B cell (primary cell): ENCODE measurements at regions not wholly inside any gene's neighbourhood (a gene's known extent, or its start where the extent isn't known, plus 50 kb on each side); places are given as distances from the start of the nearest gene placed in this dataset.

ENCODE experiments used
- CTCF ChIP-seq: fragments of 200-600 bp; IDR thresholded peaks from one replicate; pipeline ENCODE4 v1.8.0; 2022; ENCODE audit warnings: antibody characterized with exemption, mild to moderate bottlenecking
- EZH2 ChIP-seq: IDR thresholded peaks from 2 replicates; pipeline ENCODE4 v1.6.1; 2012; ENCODE audit warnings: borderline replicate concordance, low read depth, mild to moderate bottlenecking, moderate library complexity, low read length; ENCODE audit not compliant: insufficient read depth, poor library complexity, severe bottlenecking

GRCh38 chr4:181601103-181601502 lies 642.1 kb upstream of the TENM3 start:
- TF ChIP-seq CTCF (no peak), EZH2 (no peak)
